ENCODE measurements at regions not wholly inside any gene's neighbourhood (a gene's known extent, or its start where the extent isn't known, plus 50 kb on each side); places are given as distances from the start of the nearest gene placed in this dataset.

DNA sequence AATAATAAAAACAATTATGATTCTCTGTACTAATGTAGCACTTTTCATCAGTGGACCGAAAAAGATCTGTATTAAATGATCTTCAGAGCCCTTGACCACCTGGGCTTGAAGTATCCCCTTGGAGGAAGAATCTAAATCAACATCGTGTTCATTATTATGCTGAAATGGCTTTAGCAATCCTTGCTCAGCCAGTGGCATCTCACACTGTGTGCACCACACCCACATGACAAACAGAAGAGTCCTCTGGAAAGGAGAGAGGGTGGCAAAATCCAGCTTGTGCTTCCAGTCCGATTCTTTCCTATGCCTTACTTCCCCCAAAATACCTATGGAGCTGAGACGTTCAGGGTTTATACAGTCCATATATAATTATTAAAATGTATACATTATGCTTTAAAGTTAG lies 318.5 kb upstream of the RUNX1 start:
- Histone ChIP-seq H3K4me2 (ENCODE audit: low read depth, low read length) (no peak overlapping the region), H3K4me1 (ENCODE audit: insufficient read depth, low read length) (no peaks in the 10 kb centered on the region), H3K27ac (ENCODE audit: extremely low read length, insufficient read depth, low read length) (no peak overlapping the region), H3K4me3 (replicated peaks in 1 of 3; ENCODE audit: insufficient read depth in 1 of 3, low read depth in 2 of 3, low read length in 3 of 3) (no peak overlapping the region), H3K79me2 (ENCODE audit: insufficient read depth, low read length) (no peaks in the 10 kb centered on the region), H3K27me3 (ENCODE audit: control insufficient read depth in 1 of 2, insufficient read depth in 2 of 2, low read length in 2 of 2) (peaks cover 0 to 3% of the 10 kb centered on the region in 2 experiments; a peak in 1 of 5 replicates), H3K9me3 (ENCODE audit: low read length) (no peaks in the 10 kb centered on the region), H3K9ac (ENCODE audit: insufficient read depth, low read depth, low read length) (no peak overlapping the region), H4K20me1 (ENCODE audit: insufficient read depth, low read length) (no peaks in the 10 kb centered on the region), H2AFZ (ENCODE audit: low read length) (no peak overlapping the region), H3K36me3 (replicated peaks in 1 of 2; ENCODE audit: control insufficient read depth in 1 of 2, insufficient read depth in 2 of 2, low read length in 2 of 2) (no peaks in the 10 kb centered on the region)
- TF ChIP-seq ZNF10 (CRISPR knock-in tag; IDR thresholded peaks at IDR 0.05; ENCODE audit: borderline replicate concordance, low read depth) = no peak
- TF ChIP-seq FLYWCH1 (CRISPR knock-in tag; IDR thresholded peaks at IDR 0.05) = no peak
- no peak for TF ChIP-seq NBN (conservative IDR thresholded peaks at IDR 0.05)
- no peak for TF ChIP-seq POLR2AphosphoS2 (IDR thresholded peaks at IDR 0.05; ENCODE audit: low read depth, low read length)
- FAIRE-seq (no peak), DNase-seq (ENCODE audit: low spot score) (no peak), ATAC-seq (no peak)
- CTCF ChIA-PET (ENCODE audit: low intra/inter-chr PET ratio, low total read pairs) = no interaction called here
- POLR2A ChIA-PET = no interaction called here
- in situ Hi-C loops (cut with HindIII; ENCODE audit: extremely low pct_ligation_motif_present, low pct_unique_long_range_greater_than_20kb) (no loop called here), intact Hi-C loops (cut with micrococcal nuclease; ENCODE audit: unreplicated experiment) (no loop called here)
- WGBS (ENCODE audit: low lambda C conversion rate) = 19% methylated on average over 4 of the region's 4 CpGs
- BruUV-seq (replicated peaks) = no TSS peak

DNA sequence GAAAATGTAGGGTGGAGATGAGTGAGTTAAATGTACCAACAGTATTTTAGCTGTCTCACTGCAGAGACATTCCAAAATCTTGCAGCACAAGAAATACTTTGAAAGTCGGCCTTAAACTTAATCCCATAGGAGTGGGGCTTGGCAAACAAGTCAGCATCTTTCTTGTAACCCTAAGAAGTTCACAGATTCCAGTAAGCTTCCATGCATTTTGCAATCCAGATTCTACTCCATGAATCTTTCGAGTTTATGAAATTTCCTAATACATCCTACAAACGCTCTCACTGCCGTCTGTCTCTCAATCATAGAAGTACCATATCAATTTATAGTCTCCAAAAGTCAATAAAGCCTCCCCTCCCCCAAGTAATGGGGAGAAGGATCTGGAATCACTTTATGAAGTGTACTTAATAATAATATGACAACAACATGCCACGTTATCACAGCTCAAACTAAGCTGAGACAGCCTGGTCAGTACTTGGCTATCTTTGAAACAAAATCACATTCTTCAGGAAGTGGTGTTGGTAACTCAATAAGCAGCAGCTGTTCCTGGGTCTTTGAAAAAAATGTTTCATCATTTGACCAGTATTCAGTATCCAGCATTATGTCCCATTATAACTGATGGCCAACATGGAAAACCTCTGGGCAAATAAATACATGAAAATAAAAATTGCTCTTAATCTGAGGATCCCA lies 317.4 kb upstream of the RUNX1 start:
- intact Hi-C loops (cut with micrococcal nuclease; ENCODE audit: unreplicated experiment) (no loop called here), in situ Hi-C loops (cut with HindIII; ENCODE audit: extremely low pct_ligation_motif_present, low pct_unique_long_range_greater_than_20kb) (no loop called here)
- peaks cover 0 to 3% of the 10 kb centered on the region in 2 experiments; a peak in 1 of 5 replicates for H3K27me3 ChIP-seq (ENCODE audit: control insufficient read depth in 1 of 2, insufficient read depth in 2 of 2, low read length in 2 of 2)
- DNase-seq (ENCODE audit: low spot score) (no peak), FAIRE-seq (no peak), ATAC-seq (no peak)
- no peaks in the 10 kb centered on the region for H4K20me1 ChIP-seq (ENCODE audit: insufficient read depth, low read length)
- H3K4me3 ChIP-seq (replicated peaks in 1 of 3; ENCODE audit: insufficient read depth in 1 of 3, low read depth in 2 of 3, low read length in 3 of 3) = no peak overlapping the region
- H3K4me2 ChIP-seq (ENCODE audit: low read depth, low read length) = no peak overlapping the region
- no peaks in the 10 kb centered on the region for H3K9me3 ChIP-seq (ENCODE audit: low read length)
- no peaks in the 10 kb centered on the region for H3K79me2 ChIP-seq (ENCODE audit: insufficient read depth, low read length)
- no peaks in the 10 kb centered on the region for H3K36me3 ChIP-seq (replicated peaks in 1 of 2; ENCODE audit: control insufficient read depth in 1 of 2, insufficient read depth in 2 of 2, low read length in 2 of 2)
- no peak overlapping the region for H2AFZ ChIP-seq (ENCODE audit: low read length)
- CTCF ChIA-PET (ENCODE audit: low intra/inter-chr PET ratio, low total read pairs) = no interaction called here
- POLR2A ChIA-PET = no interaction called here
- no peak overlapping the region for H3K9ac ChIP-seq (ENCODE audit: insufficient read depth, low read depth, low read length)
- no peaks in the 10 kb centered on the region for H3K4me1 ChIP-seq (ENCODE audit: insufficient read depth, low read length)
- no peak overlapping the region for H3K27ac ChIP-seq (ENCODE audit: extremely low read length, insufficient read depth, low read length)
- 3% methylated on average over 5 of the region's 5 CpGs for WGBS (ENCODE audit: low lambda C conversion rate)
- BruUV-seq (replicated peaks) = no TSS peak
- TF ChIP-seq, protein P1, sequence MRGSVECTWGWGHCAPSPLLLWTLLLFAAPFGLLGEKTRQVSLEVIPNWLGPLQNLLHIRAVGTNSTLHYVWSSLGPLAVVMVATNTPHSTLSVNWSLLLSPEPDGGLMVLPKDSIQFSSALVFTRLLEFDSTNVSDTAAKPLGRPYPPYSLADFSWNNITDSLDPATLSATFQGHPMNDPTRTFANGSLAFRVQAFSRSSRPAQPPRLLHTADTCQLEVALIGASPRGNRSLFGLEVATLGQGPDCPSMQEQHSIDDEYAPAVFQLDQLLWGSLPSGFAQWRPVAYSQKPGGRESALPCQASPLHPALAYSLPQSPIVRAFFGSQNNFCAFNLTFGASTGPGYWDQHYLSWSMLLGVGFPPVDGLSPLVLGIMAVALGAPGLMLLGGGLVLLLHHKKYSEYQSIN (CRISPR knock-in tag; IDR thresholded peaks at IDR 0.05; ENCODE audit: borderline replicate concordance) = no peak
- TF ChIP-seq, protein P2, sequence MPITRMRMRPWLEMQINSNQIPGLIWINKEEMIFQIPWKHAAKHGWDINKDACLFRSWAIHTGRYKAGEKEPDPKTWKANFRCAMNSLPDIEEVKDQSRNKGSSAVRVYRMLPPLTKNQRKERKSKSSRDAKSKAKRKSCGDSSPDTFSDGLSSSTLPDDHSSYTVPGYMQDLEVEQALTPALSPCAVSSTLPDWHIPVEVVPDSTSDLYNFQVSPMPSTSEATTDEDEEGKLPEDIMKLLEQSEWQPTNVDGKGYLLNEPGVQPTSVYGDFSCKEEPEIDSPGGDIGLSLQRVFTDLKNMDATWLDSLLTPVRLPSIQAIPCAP (CRISPR knock-in tag; IDR thresholded peaks at IDR 0.05; ENCODE audit: low read depth) = no peak
- TF ChIP-seq, protein P3, sequence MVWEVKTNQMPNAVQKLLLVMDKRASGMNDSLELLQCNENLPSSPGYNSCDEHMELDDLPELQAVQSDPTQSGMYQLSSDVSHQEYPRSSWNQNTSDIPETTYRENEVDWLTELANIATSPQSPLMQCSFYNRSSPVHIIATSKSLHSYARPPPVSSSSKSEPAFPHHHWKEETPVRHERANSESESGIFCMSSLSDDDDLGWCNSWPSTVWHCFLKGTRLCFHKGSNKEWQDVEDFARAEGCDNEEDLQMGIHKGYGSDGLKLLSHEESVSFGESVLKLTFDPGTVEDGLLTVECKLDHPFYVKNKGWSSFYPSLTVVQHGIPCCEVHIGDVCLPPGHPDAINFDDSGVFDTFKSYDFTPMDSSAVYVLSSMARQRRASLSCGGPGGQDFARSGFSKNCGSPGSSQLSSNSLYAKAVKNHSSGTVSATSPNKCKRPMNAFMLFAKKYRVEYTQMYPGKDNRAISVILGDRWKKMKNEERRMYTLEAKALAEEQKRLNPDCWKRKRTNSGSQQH (CRISPR knock-in tag; IDR thresholded peaks at IDR 0.05; ENCODE audit: low read depth) = no peak
- no peak for TF ChIP-seq ZNF879 (CRISPR knock-in tag; IDR thresholded peaks at IDR 0.05)
- TF ChIP-seq, protein P4, sequence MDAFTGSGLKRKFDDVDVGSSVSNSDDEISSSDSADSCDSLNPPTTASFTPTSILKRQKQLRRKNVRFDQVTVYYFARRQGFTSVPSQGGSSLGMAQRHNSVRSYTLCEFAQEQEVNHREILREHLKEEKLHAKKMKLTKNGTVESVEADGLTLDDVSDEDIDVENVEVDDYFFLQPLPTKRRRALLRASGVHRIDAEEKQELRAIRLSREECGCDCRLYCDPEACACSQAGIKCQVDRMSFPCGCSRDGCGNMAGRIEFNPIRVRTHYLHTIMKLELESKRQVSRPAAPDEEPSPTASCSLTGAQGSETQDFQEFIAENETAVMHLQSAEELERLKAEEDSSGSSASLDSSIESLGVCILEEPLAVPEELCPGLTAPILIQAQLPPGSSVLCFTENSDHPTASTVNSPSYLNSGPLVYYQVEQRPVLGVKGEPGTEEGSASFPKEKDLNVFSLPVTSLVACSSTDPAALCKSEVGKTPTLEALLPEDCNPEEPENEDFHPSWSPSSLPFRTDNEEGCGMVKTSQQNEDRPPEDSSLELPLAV (CRISPR knock-in tag; conservative IDR thresholded peaks at IDR 0.05; ENCODE audit: low read depth) = no peak
- TF ChIP-seq SRSF9 (IDR thresholded peaks at IDR 0.05; ENCODE audit: borderline replicate concordance, insufficient read depth, low read depth, low read length, poor library complexity, severe bottlenecking) = no peak
- TF ChIP-seq, protein P5, sequence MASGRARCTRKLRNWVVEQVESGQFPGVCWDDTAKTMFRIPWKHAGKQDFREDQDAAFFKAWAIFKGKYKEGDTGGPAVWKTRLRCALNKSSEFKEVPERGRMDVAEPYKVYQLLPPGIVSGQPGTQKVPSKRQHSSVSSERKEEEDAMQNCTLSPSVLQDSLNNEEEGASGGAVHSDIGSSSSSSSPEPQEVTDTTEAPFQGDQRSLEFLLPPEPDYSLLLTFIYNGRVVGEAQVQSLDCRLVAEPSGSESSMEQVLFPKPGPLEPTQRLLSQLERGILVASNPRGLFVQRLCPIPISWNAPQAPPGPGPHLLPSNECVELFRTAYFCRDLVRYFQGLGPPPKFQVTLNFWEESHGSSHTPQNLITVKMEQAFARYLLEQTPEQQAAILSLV (CRISPR knock-in tag; IDR thresholded peaks at IDR 0.05; ENCODE audit: borderline replicate concordance) = no peak
- no peak for TF ChIP-seq TCF7 (IDR thresholded peaks at IDR 0.05; ENCODE audit: low read depth)

Data from HepG2 (cell line).